Fibroblast of lung (primary cell): ENCODE measurements at regions not wholly inside any gene's neighbourhood (a gene's known extent, or its start where the extent isn't known, plus 50 kb on each side); places are given as distances from the start of the nearest gene placed in this dataset.
"Not testable (repeated sequence)": the region's sequence is repeated elsewhere in the genome, so short reads cannot be mapped to it uniquely, and the experiment has no call there.

Experiments
- EZH2 ChIP-seq: IDR thresholded peaks from 2 replicates; pipeline ENCODE4 v1.5.1; 2012; ENCODE audit warnings: low read length, control low read depth, mild to moderate bottlenecking; ENCODE audit errors: missing control alignments
- TF ChIP-seq, protein P1 (sequence below), 2 donors: IDR thresholded peaks in 1 of 2; conservative IDR thresholded peaks in 1 of 2; 1 replicate in 1 of 2; 2 replicates in 1 of 2; pipeline ENCODE4 v1.5.1; 2011 to 2012; ENCODE audit warnings: low read length in 2 of 2, control low read depth in 1 of 2, inconsistent platforms in 1 of 2, low read depth in 1 of 2, mild to moderate bottlenecking in 1 of 2

GRCh38 chr11:29142573-29142972, 874.3 kb downstream of the KCNA4 start:
- TF ChIP-seq EZH2 = not testable (repeated sequence)
- TF ChIP-seq, protein P1, sequence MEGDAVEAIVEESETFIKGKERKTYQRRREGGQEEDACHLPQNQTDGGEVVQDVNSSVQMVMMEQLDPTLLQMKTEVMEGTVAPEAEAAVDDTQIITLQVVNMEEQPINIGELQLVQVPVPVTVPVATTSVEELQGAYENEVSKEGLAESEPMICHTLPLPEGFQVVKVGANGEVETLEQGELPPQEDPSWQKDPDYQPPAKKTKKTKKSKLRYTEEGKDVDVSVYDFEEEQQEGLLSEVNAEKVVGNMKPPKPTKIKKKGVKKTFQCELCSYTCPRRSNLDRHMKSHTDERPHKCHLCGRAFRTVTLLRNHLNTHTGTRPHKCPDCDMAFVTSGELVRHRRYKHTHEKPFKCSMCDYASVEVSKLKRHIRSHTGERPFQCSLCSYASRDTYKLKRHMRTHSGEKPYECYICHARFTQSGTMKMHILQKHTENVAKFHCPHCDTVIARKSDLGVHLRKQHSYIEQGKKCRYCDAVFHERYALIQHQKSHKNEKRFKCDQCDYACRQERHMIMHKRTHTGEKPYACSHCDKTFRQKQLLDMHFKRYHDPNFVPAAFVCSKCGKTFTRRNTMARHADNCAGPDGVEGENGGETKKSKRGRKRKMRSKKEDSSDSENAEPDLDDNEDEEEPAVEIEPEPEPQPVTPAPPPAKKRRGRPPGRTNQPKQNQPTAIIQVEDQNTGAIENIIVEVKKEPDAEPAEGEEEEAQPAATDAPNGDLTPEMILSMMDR (conservative IDR thresholded peaks at IDR 0.05 in 1 of 2, IDR thresholded peaks at IDR 0.05 in 1 of 2; ENCODE audit: low read depth in 1 of 2, low read length in 2 of 2) = not testable (repeated sequence)
